AG08395 (cell line): ENCODE measurements at regions not wholly inside any gene's neighbourhood (a gene's known extent, or its start where the extent isn't known, plus 50 kb on each side); places are given as distances from the start of the nearest gene placed in this dataset.
"Not testable (repeated sequence)": the region's sequence is repeated elsewhere in the genome, so short reads cannot be mapped to it uniquely, and the experiment has no call there.

ENCODE experiments used
- DNase-seq: peaks from one replicate; pipeline ENCODE4 v3.0.0; 2012; ENCODE audit warnings: mixed read lengths, low spot score

GRCh38 chr17:34015253-34015652 lies 239.8 kb upstream of the CCL2 start:
- no peak for DNase-seq

- DNase-seq = no peak
Observed at GRCh38 chr17:34024386-34024785, 230.7 kb upstream of the CCL2 start.

GRCh38 chr17:34024806-34025551 lies 230.1 kb upstream of the CCL2 start:
- no peak for DNase-seq

- DNase-seq = not testable (repeated sequence)
Observed at GRCh38 chr17:34030601-34031000, 224.5 kb upstream of the CCL2 start.

GRCh38 chr17:34032305-34032704 lies 222.8 kb upstream of the CCL2 start:
- DNase-seq = not testable (repeated sequence)

- not testable (repeated sequence) for DNase-seq
Observed at GRCh38 chr17:34038786-34039185, 216.3 kb upstream of the CCL2 start.

- DNase-seq = not testable (repeated sequence)
Observed at GRCh38 chr17:34039213-34039612, 215.9 kb upstream of the CCL2 start.

- not testable (repeated sequence) for DNase-seq
Observed at GRCh38 chr17:34039759-34040555, 215.1 kb upstream of the CCL2 start.

- no peak for DNase-seq
Observed at GRCh38 chr17:34045990-34046389, 209.1 kb upstream of the CCL2 start.

- no peak for DNase-seq
Observed at GRCh38 chr17:34051046-34051445, 204.0 kb upstream of the CCL2 start.

GRCh38 chr17:34054495-34054894 lies 200.6 kb upstream of the CCL2 start:
- DNase-seq = no peak

GRCh38 chr17:34055606-34056005 lies 199.5 kb upstream of the CCL2 start:
- no peak for DNase-seq

GRCh38 chr17:34059423-34060220 lies 195.5 kb upstream of the CCL2 start:
- no peak for DNase-seq

- no peak for DNase-seq
Observed at GRCh38 chr17:34066528-34066927, 188.6 kb upstream of the CCL2 start.

GRCh38 chr17:34067011-34067410 lies 188.1 kb upstream of the CCL2 start:
- DNase-seq = no peak

GRCh38 chr17:34068571-34068970 lies 186.5 kb upstream of the CCL2 start:
- no peak for DNase-seq

- DNase-seq = no peak
Observed at GRCh38 chr17:34070712-34071111, 184.4 kb upstream of the CCL2 start.

GRCh38 chr17:34071886-34072420 lies 183.1 kb upstream of the CCL2 start:
- DNase-seq = no peak

GRCh38 chr17:34075076-34075475 lies 180.0 kb upstream of the CCL2 start:
- DNase-seq = no peak

- no peak for DNase-seq
Observed at GRCh38 chr17:34076743-34077631, 178.1 kb upstream of the CCL2 start.

GRCh38 chr17:34081269-34081668 lies 173.8 kb upstream of the CCL2 start:
- DNase-seq = no peak
